Globus pallidus (tissue), 1 donor: ENCODE measurements at regions not wholly inside any gene's neighbourhood (a gene's known extent, or its start where the extent isn't known, plus 50 kb on each side); places are given as distances from the start of the nearest gene placed in this dataset.
"Not testable (repeated sequence)": the region's sequence is repeated elsewhere in the genome, so short reads cannot be mapped to it uniquely, and the experiment has no call there.

Experiments used
- DNase-seq: peaks from one replicate; pipeline ENCODE4 v3.0.0-alpha.2; 2015; ENCODE audit warnings: low spot score

DNA sequence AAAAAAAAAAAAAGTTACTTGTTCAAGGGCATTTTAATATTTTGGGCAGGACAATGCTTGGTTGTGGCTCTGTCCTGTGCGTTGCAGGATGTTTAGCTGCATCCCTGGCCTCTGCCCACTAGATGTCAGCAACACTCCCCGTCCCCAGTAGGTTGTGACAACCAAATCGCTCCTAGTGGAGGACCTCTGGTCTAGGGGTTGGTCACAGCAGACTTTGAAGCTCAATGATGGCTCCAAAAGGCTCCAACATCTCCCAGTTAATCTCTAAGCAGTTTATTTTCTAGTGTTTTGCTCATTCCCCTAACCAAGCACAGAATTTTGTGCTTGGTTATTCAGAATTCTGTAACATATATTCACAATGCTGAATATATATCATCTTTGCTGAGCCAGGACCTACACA, 67.0 kb downstream of the CHRNA1 start:
- DNase-seq = peak; percentile 74

GRCh38 chr2:174694920-174695319, 69.4 kb downstream of the CHRNA1 start:
- DNase-seq = no peak

DNA sequence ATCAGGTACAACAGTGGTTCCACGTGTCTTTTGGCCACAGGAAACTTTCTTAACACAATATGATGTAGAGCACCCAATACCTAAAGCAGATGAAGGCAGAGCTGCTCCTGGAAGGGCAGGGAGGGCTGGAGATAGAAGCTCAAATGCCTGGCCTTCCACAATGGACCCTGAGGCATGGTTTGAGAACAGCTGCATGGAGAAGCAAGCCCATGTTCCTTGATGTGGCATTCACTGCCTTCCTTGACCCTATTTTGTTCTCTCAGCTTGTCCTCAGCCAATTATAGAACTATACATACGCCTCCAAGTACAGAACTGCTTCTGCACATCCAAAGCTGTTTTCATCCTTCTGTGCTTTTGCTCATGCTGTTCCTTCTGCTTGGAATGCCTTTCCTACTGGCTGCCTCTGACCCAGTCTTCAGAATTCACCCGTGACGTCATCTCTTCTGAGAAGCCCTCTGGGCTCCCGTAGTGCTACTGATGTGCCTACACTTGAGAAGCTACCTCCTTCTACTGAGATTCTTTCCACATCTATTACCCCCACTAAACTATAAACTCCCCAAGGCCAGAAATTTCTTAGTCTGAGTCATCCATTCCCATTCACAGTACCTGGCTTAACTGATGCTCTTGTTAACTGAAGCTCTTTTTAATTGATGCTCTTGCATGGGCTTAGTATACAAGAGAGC, 69.9 kb downstream of the CHRNA1 start:
- DNase-seq = no peak

DNA sequence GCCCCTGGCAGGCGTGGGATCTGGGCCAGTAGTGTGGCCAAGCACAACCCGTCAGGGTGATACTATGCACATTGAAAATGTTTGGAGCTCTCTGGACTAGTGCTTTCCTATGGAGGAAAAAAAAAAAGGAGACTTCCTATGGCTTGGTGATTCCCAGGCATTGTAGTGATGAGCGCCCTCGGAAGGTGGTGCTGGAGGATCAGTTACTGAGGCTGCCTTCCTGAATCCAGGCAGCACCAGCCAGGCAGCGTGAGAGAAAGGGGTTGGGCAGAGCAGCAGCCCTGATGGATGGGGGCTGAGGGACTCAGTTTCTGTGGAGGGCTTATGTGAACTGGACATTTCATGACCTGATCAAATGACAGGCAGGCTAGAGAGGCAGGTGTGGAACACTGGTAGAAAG, 70.9 kb downstream of the CHRNA1 start:
- DNase-seq = no peak

DNA sequence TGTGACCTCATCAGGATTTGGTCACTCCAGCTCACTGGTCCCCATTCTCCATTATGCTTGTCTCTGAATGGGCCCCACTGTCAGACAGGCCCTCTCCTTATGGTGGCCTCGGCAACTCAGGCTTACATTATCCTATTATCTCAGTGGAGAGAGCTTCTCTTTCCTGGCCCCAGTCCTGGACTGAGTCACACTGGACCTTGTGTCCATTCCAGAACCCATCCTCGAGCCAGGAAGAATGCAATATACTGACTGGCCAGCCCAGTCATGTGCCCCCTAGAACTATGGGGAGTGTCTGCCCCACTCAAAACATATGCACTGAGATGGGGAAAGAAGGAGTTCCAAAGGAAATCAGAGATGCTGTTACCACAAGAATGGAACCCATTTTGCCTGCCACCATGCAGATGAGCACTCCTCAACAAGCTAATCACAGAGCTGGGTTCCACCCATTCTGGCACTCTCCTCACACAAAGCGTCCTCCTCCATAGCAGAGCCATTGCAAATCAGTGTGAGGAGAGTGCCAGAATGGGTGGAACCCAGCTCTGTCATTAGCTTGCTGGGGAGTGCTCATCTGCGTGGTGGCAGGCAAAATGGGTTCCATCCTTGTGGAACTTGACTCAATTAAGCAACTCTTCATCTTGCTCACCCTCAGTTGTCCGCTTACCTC, 71.9 kb downstream of the CHRNA1 start:
- peak; percentile 95 for DNase-seq

DNA sequence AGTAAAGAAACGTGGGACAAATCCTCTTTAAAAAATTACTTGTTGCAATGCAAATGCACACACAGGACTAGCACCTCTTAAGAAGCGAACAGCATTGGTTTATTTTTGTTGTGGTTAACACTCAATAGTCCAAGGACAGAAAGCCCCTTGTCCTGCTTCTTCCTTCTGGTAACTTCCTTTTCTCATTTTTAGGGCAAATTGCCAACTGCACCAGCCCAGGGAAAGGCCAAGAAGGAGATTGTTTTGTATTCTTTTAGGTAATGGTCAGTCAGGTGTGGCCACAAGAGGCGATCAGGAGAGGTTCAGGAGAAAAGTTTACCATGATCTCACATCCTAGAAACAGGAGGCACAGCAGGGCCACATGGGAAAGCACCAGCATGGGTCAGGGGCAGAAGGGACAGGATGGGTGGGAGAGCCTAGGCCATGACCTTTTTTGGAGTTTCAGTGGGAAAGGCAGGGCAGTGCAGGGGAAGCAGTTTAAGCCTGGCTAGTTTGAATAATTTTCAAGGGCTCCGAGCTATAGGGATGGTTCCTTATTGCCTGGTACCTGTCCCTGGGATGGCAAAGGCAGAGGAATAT, 73.0 kb downstream of the CHRNA1 start:
- DNase-seq = no peak

DNA sequence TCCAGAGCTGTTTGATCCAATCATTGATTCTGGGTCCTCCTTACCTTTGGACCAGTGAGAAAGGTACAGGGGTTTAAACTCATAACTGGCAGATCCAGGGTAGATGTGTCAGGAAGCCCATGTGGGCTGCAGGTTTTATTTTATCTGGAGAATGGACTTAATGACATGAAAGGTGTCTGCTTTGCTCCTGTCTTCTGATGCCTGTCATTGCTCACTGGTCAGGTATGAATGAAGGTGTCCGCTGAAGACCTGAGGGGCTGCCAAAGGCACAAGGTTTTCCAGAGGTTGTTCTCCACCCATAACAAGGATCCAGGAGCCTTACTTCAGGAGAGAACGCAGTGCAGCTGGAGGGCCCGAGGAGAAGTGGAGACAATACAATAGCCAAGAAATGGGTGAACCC, 74.2 kb downstream of the CHRNA1 start:
- no peak for DNase-seq

DNA sequence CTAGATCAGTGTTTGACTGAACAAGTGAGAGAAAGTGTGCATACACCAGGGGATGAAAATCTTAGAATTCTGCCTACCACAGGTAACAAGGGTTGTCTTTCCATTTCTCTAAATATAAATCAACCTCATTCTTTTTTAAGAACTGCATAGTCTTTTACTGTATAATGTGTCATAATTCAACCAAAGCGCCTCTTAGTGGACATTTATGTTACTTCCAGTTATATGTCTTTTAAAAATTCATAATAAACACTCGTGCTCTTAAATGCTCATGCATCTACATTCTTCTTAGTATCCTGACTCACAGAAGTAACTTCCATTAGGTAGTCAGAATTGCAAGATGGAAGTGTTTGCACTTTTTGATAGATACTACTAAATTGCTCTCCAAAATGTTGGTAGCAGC, 76.2 kb downstream of the CHRNA1 start:
- DNase-seq = no peak

GRCh38 chr2:174686430-174686829, 77.8 kb downstream of the CHRNA1 start:
- DNase-seq = no peak

GRCh38 chr2:174683392-174683759, 80.9 kb downstream of the CHRNA1 start:
- DNase-seq = peak; percentile 55

DNA sequence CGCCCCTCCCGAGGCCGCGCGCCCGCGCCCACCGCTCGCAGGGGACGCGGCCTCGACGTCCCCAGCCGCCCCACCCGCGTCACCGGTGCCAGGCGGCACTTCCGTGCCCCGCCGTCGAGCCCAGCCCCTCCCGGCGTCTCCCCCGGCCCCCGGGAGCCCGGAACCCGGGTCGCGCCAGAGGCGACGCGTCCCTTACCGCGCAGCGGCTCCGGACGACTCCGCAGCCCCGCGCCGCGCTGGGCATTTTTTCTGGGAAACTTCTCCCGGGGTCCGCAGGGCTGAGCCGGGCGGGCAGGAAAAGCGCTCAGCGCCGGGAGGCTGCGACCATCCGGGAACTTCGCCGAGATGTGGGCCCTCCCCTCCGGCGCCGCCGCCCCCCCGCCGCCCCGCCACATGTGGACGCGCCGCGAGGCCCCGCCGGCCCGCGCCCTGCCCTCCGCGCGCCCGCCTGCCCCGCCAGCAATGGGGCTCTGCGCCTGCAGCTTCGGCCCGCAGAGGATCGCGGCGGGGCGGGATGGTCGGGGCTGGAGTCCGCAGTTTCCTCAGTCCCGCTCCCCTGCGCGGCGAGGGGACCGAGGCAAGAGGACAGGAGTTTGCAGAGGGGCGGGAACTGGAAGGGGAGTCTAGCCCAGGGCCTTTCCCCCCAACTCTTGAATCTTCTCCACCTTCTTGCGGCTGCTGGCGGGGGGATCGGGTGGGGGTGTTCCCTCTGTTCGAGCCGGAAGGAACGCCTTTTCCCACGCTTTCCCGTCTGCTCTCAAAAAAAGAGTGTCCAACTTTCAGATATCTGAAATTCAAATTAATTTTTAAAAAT, 81.5 kb downstream of the CHRNA1 start:
- peak; percentile 74 for DNase-seq

DNA sequence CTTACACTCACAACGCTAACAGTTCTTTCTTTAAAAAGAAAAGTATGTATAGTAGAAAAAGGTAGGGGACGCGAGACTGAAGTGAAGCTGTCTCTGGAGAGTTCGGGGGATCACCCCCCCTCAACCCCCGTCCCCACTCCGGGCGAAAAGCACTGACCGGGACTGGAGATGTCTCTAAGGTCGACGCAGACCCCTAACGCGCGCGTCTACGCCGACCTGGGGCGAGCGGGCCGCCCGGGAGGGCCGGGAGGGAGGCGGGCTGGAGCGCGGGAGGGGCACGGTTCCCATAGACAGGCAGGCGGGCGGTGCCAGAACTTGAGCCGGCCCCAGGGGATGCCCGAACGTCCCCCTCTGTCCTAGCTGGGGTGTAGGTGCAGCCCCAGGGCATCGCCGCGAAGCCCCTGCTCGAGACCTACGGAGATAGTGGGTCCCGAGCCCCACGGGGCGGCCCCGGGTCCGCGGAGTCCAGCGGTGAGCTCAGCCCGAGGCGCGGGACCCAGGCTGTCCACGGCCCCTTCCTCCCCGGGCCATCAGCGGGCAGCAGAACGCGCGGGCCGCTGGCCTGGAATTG, 82.2 kb downstream of the CHRNA1 start:
- DNase-seq = no peak

- no peak for DNase-seq
Observed at GRCh38 chr2:174681099-174682006, 82.9 kb downstream of the CHRNA1 start.

DNA sequence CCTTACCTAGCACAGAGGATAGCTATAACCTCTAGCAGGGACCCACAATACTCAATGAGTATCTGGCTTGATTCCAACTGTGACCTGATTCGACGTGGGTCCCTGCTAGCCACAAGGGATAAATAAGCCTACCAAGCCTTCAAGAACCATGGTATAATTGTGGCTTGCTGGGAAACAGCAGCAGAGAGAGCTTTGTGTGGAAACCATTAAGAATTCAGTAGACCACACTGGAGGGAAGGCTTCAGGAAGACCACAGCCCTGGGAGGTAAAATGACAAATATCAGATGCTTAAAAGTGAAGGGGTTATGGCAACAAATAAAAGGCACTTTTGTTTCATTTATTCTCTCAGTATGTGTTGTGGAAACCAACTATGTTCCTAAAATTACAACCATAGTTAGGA, 82.6 kb upstream of the WIPF1 start:
- no peak for DNase-seq

DNA sequence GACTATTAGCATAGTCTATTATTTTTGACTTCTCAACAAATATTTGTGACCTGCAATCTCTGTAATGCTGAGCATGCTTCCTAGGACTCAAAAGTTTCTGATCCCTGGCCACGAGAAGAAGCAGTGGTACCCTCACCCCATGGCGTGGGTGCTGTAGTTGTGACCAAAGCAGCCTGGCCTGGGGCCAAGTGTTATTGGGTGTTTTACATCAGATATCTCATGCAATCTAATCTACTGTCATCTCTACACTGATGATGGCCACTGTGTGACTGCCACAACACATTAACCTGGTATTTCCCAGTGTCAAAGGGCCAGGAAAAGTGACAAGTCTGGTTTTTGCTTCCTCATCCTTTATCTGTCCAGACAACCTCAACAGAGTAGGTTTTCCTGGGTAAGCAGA, 80.8 kb upstream of the WIPF1 start:
- DNase-seq = no peak

DNA sequence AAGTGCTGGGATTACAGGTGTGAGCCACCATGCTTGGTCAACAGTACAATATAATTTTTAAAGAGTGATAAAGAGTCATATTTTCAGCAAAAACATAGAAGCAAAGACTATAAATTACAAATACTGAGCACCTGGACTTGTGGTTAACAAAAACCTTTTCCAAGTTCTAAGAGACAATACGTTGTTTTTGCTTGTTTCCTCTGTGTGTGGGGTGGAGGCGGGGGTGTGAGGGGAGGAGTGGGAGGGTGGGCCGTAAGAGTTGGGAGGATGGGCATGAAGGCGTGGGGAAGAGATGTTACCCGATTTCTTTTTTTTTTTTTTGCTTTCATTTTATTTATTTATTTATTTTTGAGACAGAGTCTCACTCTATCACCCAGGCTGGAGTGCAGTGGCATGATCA, 78.0 kb upstream of the WIPF1 start:
- no peak for DNase-seq

DNA sequence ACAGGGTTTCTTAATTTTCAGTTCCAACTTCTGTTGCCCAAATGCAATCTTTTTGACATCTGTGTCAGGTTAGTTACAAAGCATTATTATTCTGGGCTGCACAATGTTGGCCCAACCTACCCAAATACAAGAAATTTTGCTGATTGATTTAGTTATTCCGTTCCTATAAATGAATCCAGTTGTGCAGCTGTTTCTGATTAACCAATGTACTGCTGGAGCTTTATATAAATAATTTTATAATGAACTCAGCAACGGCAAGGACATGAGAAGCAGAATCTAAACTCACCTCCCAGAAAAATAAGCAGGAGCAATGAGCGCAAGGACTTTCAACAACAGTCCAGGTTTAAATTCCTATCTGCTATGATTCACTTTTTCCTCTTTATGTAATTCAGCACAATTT, 76.3 kb upstream of the WIPF1 start:
- DNase-seq = no peak

DNA sequence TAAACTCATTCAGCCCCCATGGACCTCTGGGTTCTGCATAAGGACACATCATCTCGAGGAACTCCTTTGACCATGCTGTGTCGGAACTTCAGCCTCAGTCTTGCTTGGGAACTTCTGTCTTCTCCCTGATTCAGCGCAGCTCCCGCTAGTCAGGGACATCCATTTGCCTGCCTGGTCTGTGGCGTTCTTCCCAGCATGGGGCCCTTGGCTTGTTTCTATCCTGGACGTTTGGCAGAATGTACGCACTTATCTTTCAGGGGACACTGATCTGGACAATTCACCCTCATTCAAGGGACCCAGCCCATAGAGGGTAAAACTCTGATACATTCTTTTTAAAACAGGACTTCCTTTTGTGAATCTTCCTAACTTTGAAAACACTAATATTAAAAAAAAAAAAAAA, 75.8 kb upstream of the WIPF1 start:
- DNase-seq = no peak

DNA sequence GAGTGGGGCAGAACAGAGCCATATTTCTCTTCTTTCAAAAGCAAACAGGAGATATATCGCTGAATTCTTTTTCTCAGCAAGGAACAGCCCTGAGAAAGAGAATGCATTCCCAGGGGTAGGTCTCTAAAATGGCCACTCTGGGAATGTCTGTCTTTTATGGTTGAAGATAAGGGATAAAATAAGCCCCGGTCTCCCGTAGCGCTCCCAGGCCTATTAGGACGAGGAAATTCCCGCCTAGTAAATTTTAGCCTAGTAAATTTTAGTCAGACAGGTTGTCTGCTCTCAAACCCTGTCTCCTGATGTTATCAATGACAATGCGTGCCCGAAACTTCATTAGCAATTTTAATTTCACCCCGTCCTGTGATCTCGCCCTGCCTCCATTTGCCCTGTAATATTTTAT, 73.9 kb upstream of the WIPF1 start:
- not testable (repeated sequence) for DNase-seq

- DNase-seq = no peak
Observed at GRCh38 chr2:174670446-174670845, 72.8 kb upstream of the WIPF1 start.

DNA sequence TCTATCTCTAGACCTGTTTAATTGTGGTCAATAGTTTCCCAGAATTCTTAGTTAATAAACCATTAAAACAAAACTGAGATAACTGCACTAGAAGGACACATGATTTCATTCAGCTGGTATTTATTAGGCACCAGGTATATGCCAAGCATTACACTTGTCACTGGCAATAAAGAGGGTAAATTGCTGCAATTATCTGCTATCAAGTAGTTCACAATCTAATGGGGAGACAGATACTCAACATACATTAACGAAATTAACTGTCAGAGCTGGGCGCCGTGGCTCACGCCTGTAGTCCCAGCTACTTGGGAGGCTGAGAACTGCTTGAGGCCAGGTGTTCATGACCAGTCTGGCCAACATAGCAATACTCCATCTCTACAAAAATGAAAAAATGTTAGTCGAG, 71.7 kb upstream of the WIPF1 start:
- no peak for DNase-seq
